SH-SY5Y (cell line): ENCODE measurements at regions not wholly inside any gene's neighbourhood (a gene's known extent, or its start where the extent isn't known, plus 50 kb on each side); places are given as distances from the start of the nearest gene placed in this dataset.

Source experiments
- GATA2 ChIP-seq: IDR thresholded peaks from 2 replicates; pipeline ENCODE4 v1.6.1; 2011; ENCODE audit warnings: mild to moderate bottlenecking, low read depth, low read length
- GATA3 ChIP-seq: IDR thresholded peaks from 2 replicates; pipeline ENCODE4 v1.6.1; 2011; ENCODE audit warnings: low read depth, mild to moderate bottlenecking, low read length, moderate library complexity

DNA sequence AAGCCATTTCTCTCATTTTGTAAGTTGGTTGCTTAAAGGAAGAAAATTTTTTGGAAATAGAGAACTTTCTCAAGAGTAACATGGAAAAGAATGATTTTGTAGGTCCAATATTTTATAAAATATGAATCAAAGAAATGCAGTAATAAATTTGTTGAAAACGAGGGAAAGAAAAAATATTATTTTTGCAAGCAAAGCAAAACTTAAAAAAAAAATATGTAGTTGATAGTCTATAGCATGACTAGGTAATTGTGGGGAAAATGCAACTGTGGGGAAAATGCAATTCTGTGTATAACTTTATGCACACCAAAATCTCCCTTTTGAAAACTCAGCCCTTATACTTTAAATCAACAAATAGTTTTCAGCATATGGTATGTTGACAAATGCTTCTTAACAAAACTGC, 604.0 kb upstream of the AGTR1 start:
- no peak for TF ChIP-seq GATA2
- no peak for TF ChIP-seq GATA3
